Panc1 (cell line): ENCODE measurements at regions not wholly inside any gene's neighbourhood (a gene's known extent, or its start where the extent isn't known, plus 50 kb on each side); places are given as distances from the start of the nearest gene placed in this dataset.

Experiments used
- POLR2AphosphoS5 ChIP-seq: IDR thresholded peaks from 2 replicates; pipeline ENCODE4 v1.6.1; 2012; ENCODE audit warnings: mild to moderate bottlenecking, low read depth, low read length, moderate library complexity
- REST ChIP-seq, 2 experiments: IDR thresholded peaks; 2 replicates each; pipeline ENCODE4 v1.6.1; 2011 to 2012; ENCODE audit warnings: low read depth in 2 of 2, control low read depth in 1 of 2, low read length in 1 of 2, mild to moderate bottlenecking in 1 of 2, moderate library complexity in 1 of 2; ENCODE audit not compliant: insufficient read depth in 1 of 2
- TF ChIP-seq, protein P1 (sequence below): fragments of 450-650 bp; IDR thresholded peaks from 2 replicates; pipeline ENCODE4 v1.5.1; 2017; ENCODE audit warnings: mild to moderate bottlenecking

DNA sequence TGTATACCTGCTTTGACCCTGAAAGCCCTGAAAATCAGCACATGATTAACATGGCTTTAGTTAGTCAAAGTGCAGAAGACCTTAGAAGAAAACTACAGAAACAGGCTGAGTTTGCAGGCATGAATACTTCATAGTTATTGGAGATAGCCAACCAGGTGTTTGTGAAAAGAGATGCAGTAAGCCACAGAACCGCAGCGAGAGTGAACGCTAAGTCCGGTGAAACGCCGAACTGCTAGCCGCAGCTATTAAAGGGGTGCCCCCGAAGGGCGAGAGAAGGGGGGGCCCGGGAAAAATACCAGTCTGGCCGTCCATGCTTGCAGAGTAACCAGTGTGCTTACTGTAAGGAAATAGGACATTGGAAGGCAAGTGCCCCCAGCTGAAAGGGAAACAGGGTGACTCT is 784.0 kb upstream of the TMEM132C start:
- TF ChIP-seq, protein P1, sequence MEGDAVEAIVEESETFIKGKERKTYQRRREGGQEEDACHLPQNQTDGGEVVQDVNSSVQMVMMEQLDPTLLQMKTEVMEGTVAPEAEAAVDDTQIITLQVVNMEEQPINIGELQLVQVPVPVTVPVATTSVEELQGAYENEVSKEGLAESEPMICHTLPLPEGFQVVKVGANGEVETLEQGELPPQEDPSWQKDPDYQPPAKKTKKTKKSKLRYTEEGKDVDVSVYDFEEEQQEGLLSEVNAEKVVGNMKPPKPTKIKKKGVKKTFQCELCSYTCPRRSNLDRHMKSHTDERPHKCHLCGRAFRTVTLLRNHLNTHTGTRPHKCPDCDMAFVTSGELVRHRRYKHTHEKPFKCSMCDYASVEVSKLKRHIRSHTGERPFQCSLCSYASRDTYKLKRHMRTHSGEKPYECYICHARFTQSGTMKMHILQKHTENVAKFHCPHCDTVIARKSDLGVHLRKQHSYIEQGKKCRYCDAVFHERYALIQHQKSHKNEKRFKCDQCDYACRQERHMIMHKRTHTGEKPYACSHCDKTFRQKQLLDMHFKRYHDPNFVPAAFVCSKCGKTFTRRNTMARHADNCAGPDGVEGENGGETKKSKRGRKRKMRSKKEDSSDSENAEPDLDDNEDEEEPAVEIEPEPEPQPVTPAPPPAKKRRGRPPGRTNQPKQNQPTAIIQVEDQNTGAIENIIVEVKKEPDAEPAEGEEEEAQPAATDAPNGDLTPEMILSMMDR, result no peak
- TF ChIP-seq POLR2AphosphoS5 (no peak), REST (IDR thresholded peaks at IDR 0.05; ENCODE audit: insufficient read depth in 1 of 2, low read depth in 2 of 2, low read length in 1 of 2) (no peak)
